T-cell (primary cell): ENCODE measurements at regions not wholly inside any gene's neighbourhood (a gene's known extent, or its start where the extent isn't known, plus 50 kb on each side); places are given as distances from the start of the nearest gene placed in this dataset.
"Not testable (repeated sequence)": the region's sequence is repeated elsewhere in the genome, so short reads cannot be mapped to it uniquely, and the experiment has no call there.

ENCODE experiments used
- ATAC-seq, 4 experiments: fragments of 200-7000 bp in 3 of 4; fragments of 150-1000 bp in 1 of 4; cut with Tn5 transposase; replicated peaks in 1 of 4; 1 replicate in 3 of 4; 2 replicates in 1 of 4; pipeline ENCODE4 v1.10.0; 2021; ENCODE audit warnings: moderate library complexity in 3 of 4, mild to moderate bottlenecking in 2 of 4, moderate number of reproducible peaks in 1 of 4
- CTCF ChIA-PET, 2 donors: fragments of 300-600 bp; sonication (Branson Sonifier 250); formaldehyde crosslinking; loops; one replicate each; lab custom pipeline; 2022; ENCODE audit warnings: antibody characterized with exemption in 2 of 2; lab: Charles Lee
- POLR2A ChIA-PET, 2 donors: fragments of 300-600 bp; sonication (Branson Sonifier 250); formaldehyde crosslinking; loops; one replicate each; lab custom pipeline; 2022; ENCODE audit warnings: antibody characterized with exemption in 2 of 2; lab: Charles Lee
- DNase-seq, 35 experiments: peaks; one replicate each; pipeline versions ENCODE4 v3.0.0 to v3.0.0-alpha.2; 2013 to 2023
- H3K27ac ChIP-seq: one replicate; pipeline ENCODE4 v1.5.1; 2013; ENCODE audit warnings: low read length
- H3K27me3 ChIP-seq, 2 experiments: replicated peaks in 1 of 2; 1 replicate in 1 of 2; 2 replicates in 1 of 2; pipeline versions ENCODE4 v1.6.1 to v1.7.0; 2013; ENCODE audit warnings: low read length in 1 of 2, mixed read lengths in 1 of 2; ENCODE audit not compliant: control insufficient read depth in 2 of 2, insufficient read depth in 2 of 2; ENCODE audit errors: extremely low read depth in 1 of 2
- H3K36me3 ChIP-seq, 2 donors: 1 replicate in 1 of 2; 2 replicates in 1 of 2; pipeline versions ENCODE4 v1.6.1 to v1.7.0; 2013; ENCODE audit warnings: low read length in 1 of 2; ENCODE audit not compliant: control insufficient read depth in 2 of 2, insufficient read depth in 1 of 2; ENCODE audit errors: extremely low read depth in 1 of 2
- H3K4me1 ChIP-seq, 2 experiments: 1 replicate in 1 of 2; 2 replicates in 1 of 2; pipeline versions ENCODE4 v1.6.1 to v1.7.0; 2013; ENCODE audit warnings: low read length in 2 of 2, mixed read lengths in 1 of 2; ENCODE audit not compliant: insufficient read depth in 2 of 2, control insufficient read depth in 1 of 2; ENCODE audit errors: extremely low read depth in 1 of 2
- H3K4me3 ChIP-seq, 2 donors: 1 replicate in 1 of 2; 2 replicates in 1 of 2; pipeline versions ENCODE4 v1.5.1 to v1.7.0; 2013; ENCODE audit warnings: mild to moderate bottlenecking in 2 of 2, low read length in 1 of 2, moderate library complexity in 1 of 2; ENCODE audit not compliant: control insufficient read depth in 1 of 2; ENCODE audit errors: extremely low read depth in 1 of 2
- H3K9me3 ChIP-seq: 2 replicates; pipeline ENCODE4 v1.7.0; 2013
- H3K27ac Mint-ChIP-seq, 2 donors: one replicate each; pipeline ENCODE4 v1.8.0; 2020 to 2021; ENCODE audit warnings: mild to moderate bottlenecking in 2 of 2, mixed read lengths in 2 of 2
- H3K27me3 Mint-ChIP-seq, 2 donors: one replicate each; pipeline ENCODE4 v1.8.0; 2021 to 2022; ENCODE audit warnings: mixed read lengths in 2 of 2
- H3K36me3 Mint-ChIP-seq: one replicate; pipeline ENCODE4 v1.8.0; 2021; ENCODE audit warnings: mixed read lengths
- H3K4me1 Mint-ChIP-seq, 3 donors: one replicate each; pipeline ENCODE4 v1.8.0; 2020 to 2022; ENCODE audit warnings: mixed read lengths in 3 of 3, mild to moderate bottlenecking in 1 of 3
- H3K4me3 Mint-ChIP-seq, 3 donors: one replicate each; pipeline ENCODE4 v1.8.0; 2020 to 2022; ENCODE audit warnings: mild to moderate bottlenecking in 3 of 3, mixed read lengths in 3 of 3, moderate library complexity in 3 of 3
- H3K9me3 Mint-ChIP-seq, 3 donors: one replicate each; pipeline ENCODE4 v1.8.0; 2020 to 2022; ENCODE audit warnings: mixed read lengths in 3 of 3
- WGBS: methylation state at CpG from one replicate; pipeline ENCODE4 v1.1.5; 2013; ENCODE audit warnings: missing lambda C conversion rate; ENCODE audit not compliant: insufficient coverage; 5-methylcytosine and 5-hydroxymethylcytosine counted together

DNA sequence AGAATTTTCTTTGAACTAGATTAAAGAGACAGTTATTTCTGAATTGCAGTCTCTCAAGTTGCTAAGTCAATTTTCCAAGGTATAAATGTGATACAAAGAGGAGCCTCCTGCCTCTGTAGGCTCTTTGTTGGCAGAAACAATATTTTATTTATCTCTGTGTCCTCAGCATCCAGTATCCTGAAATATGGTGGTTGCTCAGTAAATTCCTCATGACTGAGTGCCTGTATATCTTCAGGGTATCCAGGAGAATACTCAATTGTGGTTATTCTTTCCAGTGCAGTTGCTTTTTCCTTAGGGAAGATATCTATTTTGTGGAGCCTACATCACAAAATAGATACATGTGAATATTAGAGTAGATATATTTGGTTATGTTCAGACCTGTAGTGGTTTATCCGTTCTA lies 144.8 kb upstream of the FERD3L start:
- ChIA-PET CTCF (no interaction called here), POLR2A (no interaction called here)
- Histone ChIP-seq H3K27me3 (no peaks in the 10 kb centered on the region), H3K27ac (no peak overlapping the region), H3K36me3 (no peaks in the 10 kb centered on the region), H3K4me3 (no peak overlapping the region), H3K9me3 (no peaks in the 10 kb centered on the region), H3K4me1 (no peaks in the 10 kb centered on the region)
- no peaks in the 10 kb centered on the region for H3K4me1 Mint-ChIP-seq
- no peaks in the 10 kb centered on the region for H3K36me3 Mint-ChIP-seq
- no peaks in the 10 kb centered on the region for H3K27me3 Mint-ChIP-seq
- ATAC-seq (no peak), DNase-seq (no peak)
- H3K27ac Mint-ChIP-seq: no peak overlapping the region
- H3K4me3 Mint-ChIP-seq: no peak overlapping the region
- peaks cover 0 to 4% (median 3%) of the 10 kb centered on the region in 3 donors for H3K9me3 Mint-ChIP-seq
- no CpG with 5 or more reads among the region's 1 CpG for WGBS

DNA sequence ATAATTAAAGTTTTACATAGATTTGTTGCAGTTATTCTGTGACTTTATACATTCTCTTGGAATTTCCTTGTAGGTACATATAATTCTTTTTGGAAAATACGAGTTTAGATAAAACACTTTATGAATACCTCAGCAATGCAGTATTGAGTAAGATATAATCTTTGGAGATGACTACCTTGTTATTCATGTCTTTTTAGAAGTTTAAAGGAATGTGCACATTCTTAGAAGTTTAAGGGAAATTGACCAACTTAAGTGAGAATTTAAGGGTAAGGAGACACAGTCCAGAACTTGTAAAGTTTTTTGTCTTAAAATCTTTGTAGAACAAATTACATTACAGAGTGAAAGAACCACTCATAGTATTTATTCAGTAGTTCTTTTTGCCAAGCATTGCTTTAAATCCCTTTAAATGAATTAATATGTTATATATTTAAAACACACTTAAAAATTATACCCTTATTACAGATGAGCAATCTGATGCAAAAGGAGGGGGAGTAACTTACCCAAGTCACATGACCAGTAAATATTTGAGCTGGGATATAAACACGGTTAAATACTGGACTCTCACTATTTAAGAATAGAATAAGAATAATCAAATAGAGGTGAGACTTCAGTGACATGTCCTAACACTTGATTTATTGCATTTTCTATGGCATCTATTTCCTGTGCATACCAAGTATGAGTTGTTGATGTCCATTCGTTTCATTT lies 139.5 kb upstream of the FERD3L start:
- Mint-ChIP-seq H3K27ac (no peak overlapping the region), H3K4me3 (no peak overlapping the region), H3K27me3 (no peaks in the 10 kb centered on the region), H3K36me3 (no peaks in the 10 kb centered on the region), H3K9me3 (peaks cover 0 to 5% (median 4%) of the 10 kb centered on the region in 3 donors), H3K4me1 (no peaks in the 10 kb centered on the region)
- ChIA-PET CTCF (no interaction called here), POLR2A (no interaction called here)
- ATAC-seq (no peak), DNase-seq (no peak)
- Histone ChIP-seq H3K4me1 (no peaks in the 10 kb centered on the region), H3K27me3 (no peaks in the 10 kb centered on the region), H3K36me3 (no peaks in the 10 kb centered on the region), H3K9me3 (no peaks in the 10 kb centered on the region), H3K27ac (no peak overlapping the region), H3K4me3 (no peak overlapping the region)
- no CpG with 5 or more reads among the region's 3 CpGs for WGBS

DNA sequence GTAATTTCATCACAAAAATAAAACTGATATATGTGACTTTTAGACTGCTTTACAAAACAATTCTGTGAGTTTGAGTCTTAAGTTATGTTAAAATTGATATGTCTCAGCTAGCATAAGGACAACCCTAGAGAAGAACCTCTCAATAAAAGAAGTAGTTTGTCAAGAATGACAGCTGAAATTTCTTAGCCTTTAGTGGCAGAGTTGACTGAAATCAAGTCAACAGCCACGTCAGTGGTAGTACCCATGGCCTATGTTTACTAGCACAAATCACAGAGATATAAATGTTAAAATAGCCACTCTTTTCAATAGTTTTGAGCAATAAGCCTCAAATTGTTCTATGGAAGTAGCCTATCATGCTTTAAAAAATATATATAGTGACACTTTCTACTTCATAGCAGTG lies 138.9 kb upstream of the FERD3L start:
- ATAC-seq: no peak
- H3K36me3 Mint-ChIP-seq: no peaks in the 10 kb centered on the region
- Histone ChIP-seq H3K27me3 (no peaks in the 10 kb centered on the region), H3K36me3 (no peaks in the 10 kb centered on the region), H3K9me3 (no peaks in the 10 kb centered on the region), H3K4me3 (no peak overlapping the region), H3K27ac (no peak overlapping the region), H3K4me1 (no peaks in the 10 kb centered on the region)
- ChIA-PET POLR2A (no interaction called here), CTCF (no interaction called here)
- H3K9me3 Mint-ChIP-seq: peaks cover 5 to 11% (median 8%) of the 10 kb centered on the region in 3 donors
- H3K27me3 Mint-ChIP-seq: no peaks in the 10 kb centered on the region
- no peaks in the 10 kb centered on the region for H3K4me1 Mint-ChIP-seq
- no peak for DNase-seq
- H3K4me3 Mint-ChIP-seq: no peak overlapping the region
- H3K27ac Mint-ChIP-seq: no peak overlapping the region
- WGBS: no CpG with 5 or more reads among the region's 1 CpG

DNA sequence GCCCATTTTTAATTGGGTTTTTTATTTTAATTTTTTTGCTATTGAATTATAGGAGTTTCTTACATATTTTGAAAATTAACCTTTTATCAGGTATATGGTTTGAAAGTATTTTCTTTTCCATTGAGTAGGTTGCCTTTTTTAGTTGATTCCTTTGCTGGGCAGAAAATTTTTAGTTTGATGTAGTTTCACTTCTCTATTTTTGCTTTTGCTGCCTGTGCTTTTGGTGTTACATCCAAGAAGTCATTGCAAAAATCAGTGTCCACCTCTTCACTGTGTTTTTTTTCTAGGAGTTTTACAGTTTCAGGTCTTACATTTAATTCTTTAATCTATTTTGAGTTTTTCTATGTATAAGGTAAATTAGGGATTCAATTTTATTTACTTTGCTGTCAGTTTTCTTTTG lies 129.8 kb upstream of the FERD3L start:
- Mint-ChIP-seq H3K27me3 (no peaks in the 10 kb centered on the region), H3K4me1 (no peaks in the 10 kb centered on the region), H3K36me3 (no peaks in the 10 kb centered on the region), H3K4me3 (no peak overlapping the region), H3K27ac (no peak overlapping the region), H3K9me3 (peaks cover 6 to 20% (median 16%) of the 10 kb centered on the region in 3 donors)
- H3K4me3 ChIP-seq: no peak overlapping the region
- ChIA-PET CTCF (no interaction called here), POLR2A (interaction anchor here (0.6 kb wide), 2 partner anchors 12 to 492 kb away, joined by 3 to 4 read pairs; no protein-coding TSS in a partner anchor)
- no peak overlapping the region for H3K27ac ChIP-seq
- DNase-seq (no peak), ATAC-seq (no peak)
- H3K27me3 ChIP-seq: no peaks in the 10 kb centered on the region
- H3K4me1 ChIP-seq: no peaks in the 10 kb centered on the region
- no peaks in the 10 kb centered on the region for H3K36me3 ChIP-seq
- no peaks in the 10 kb centered on the region for H3K9me3 ChIP-seq

DNA sequence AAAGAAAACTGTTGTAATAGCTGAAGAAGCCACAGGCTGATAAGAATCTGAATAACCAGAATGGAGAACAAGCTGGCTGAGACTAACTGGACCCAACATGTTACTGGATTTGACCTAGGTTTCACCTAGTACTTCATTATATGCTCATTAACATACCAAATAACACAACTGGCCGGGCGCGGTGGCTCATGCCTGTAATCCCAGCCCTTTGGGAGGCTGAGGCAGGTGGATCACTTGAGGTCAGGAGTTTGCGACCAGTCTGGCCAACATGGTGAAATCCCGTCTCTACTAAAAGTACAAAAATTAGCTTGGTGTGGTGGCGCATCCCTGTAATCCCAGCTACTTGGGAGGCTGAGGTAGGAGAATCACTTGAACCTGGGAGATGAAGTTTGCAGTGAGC lies 127.1 kb upstream of the FERD3L start:
- H3K27me3 Mint-ChIP-seq: not testable (repeated sequence)
- 100% methylated on average over 1 of the region's 6 CpGs for whole genome bisulfite sequencing

DNA sequence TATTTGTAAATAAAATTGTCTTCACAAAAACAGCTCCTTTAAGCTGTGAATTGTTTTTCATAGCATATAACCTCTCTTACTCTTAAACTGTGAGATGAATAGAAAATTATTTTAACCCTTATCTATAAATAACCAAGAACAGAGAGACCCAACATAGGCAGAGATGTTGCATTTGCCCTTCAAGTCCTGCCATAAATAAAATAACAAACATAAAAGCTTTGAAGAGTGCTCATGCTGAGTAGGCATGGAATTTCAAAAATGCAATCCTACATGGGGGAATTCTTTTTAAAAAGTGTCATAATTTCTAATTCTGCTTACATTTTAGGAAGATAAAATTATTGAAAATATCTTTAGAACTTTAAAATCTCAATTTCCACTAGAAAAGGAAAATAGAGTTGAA lies 124.1 kb upstream of the FERD3L start:
- Mint-ChIP-seq H3K36me3 (no peaks in the 10 kb centered on the region), H3K27ac (no peak overlapping the region), H3K4me1 (no peaks in the 10 kb centered on the region), H3K27me3 (no peaks in the 10 kb centered on the region), H3K4me3 (no peak overlapping the region), H3K9me3 (peaks cover 0 to 7% (median 7%) of the 10 kb centered on the region in 3 donors)
- Histone ChIP-seq H3K27me3 (no peaks in the 10 kb centered on the region), H3K4me3 (no peak overlapping the region), H3K4me1 (no peaks in the 10 kb centered on the region), H3K9me3 (no peaks in the 10 kb centered on the region), H3K36me3 (no peaks in the 10 kb centered on the region), H3K27ac (no peak overlapping the region)
- ChIA-PET POLR2A (no interaction called here), CTCF (no interaction called here)
- DNase-seq (no peak), ATAC-seq (no peak)

More for the DNA sequence above, 127.1 kb upstream of the FERD3L start:
- H3K27ac ChIP-seq, H3K4me3 ChIP-seq, POLR2A ChIA-PET, DNase-seq, ATAC-seq, H3K9me3 ChIP-seq, H3K9me3 Mint-ChIP-seq, H3K27ac Mint-ChIP-seq, H3K4me1 Mint-ChIP-seq, H3K4me3 Mint-ChIP-seq, CTCF ChIA-PET, H3K4me1 ChIP-seq, H3K36me3 ChIP-seq, H3K36me3 Mint-ChIP-seq, H3K27me3 ChIP-seq: not testable (repeated sequence)

DNA sequence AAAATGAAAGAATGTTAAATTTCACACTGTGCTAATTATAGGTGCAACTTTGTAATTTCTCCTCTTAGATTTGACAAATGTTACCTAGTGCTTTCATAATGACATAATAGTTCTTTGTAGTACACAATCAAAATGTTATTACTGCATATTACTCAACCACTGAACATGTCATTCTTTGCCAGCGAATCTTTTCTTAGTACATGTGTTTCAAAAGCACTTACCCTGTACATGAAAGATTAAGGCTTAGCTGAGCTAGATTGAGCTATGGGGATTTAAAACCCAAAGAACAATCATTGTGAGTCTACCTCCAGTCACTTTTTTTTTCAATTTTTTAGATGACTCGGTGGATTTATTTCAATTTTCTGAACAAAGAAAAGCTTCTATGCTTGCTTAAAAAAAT lies 123.5 kb upstream of the FERD3L start:
- no peaks in the 10 kb centered on the region for H3K36me3 Mint-ChIP-seq

More for the DNA sequence above, 123.5 kb upstream of the FERD3L start:
- ATAC-seq (no peak), DNase-seq (no peak)
- no peak overlapping the region for H3K4me3 Mint-ChIP-seq
- Histone ChIP-seq H3K27me3 (no peaks in the 10 kb centered on the region), H3K4me1 (no peaks in the 10 kb centered on the region), H3K27ac (no peak overlapping the region), H3K4me3 (no peak overlapping the region), H3K9me3 (no peaks in the 10 kb centered on the region), H3K36me3 (no peaks in the 10 kb centered on the region)
- no peak overlapping the region for H3K27ac Mint-ChIP-seq
- peaks cover 0 to 7% (median 7%) of the 10 kb centered on the region in 3 donors for H3K9me3 Mint-ChIP-seq
- no peaks in the 10 kb centered on the region for H3K4me1 Mint-ChIP-seq
- H3K27me3 Mint-ChIP-seq: no peaks in the 10 kb centered on the region
- CTCF ChIA-PET: no interaction called here
- no CpG with 5 or more reads among the region's 2 CpGs for WGBS
- POLR2A ChIA-PET: no interaction called here
